ENCODE measurements at regions not wholly inside any gene's neighbourhood (a gene's known extent, or its start where the extent isn't known, plus 50 kb on each side); places are given as distances from the start of the nearest gene placed in this dataset.
"Not testable (repeated sequence)": the region's sequence is repeated elsewhere in the genome, so short reads cannot be mapped to it uniquely, and the experiment has no call there.

DNA sequence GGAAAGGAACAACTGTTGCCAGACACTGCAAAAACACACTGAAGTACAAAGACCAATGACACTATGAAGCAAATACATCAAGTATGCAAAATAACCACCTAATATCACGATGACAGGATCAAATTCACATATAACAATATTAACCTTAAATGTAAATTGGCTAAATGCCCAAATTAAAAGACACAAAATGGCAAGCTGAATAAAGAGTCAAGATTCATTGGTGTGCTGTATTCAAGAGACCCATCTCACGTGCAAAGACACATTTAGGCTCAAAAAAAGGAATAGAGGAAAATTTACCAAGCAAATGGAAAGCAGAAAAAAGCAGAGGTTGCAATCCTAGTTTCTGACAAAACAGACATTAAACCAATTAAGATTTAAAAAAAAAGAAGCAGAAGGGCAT is 61.8 kb upstream of the VCAN start:
- TF ChIP-seq, protein P1, sequence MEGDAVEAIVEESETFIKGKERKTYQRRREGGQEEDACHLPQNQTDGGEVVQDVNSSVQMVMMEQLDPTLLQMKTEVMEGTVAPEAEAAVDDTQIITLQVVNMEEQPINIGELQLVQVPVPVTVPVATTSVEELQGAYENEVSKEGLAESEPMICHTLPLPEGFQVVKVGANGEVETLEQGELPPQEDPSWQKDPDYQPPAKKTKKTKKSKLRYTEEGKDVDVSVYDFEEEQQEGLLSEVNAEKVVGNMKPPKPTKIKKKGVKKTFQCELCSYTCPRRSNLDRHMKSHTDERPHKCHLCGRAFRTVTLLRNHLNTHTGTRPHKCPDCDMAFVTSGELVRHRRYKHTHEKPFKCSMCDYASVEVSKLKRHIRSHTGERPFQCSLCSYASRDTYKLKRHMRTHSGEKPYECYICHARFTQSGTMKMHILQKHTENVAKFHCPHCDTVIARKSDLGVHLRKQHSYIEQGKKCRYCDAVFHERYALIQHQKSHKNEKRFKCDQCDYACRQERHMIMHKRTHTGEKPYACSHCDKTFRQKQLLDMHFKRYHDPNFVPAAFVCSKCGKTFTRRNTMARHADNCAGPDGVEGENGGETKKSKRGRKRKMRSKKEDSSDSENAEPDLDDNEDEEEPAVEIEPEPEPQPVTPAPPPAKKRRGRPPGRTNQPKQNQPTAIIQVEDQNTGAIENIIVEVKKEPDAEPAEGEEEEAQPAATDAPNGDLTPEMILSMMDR (IDR thresholded peaks at IDR 0.05), result not testable (repeated sequence)
- not testable (repeated sequence) for TF ChIP-seq EZH2, EZH2phosphoT487 (IDR thresholded peaks at IDR 0.05)

All from neural progenitor cell (in vitro differentiated cells).